ENCODE measurements at regions not wholly inside any gene's neighbourhood (a gene's known extent, or its start where the extent isn't known, plus 50 kb on each side); places are given as distances from the start of the nearest gene placed in this dataset.
"Not testable (repeated sequence)": the region's sequence is repeated elsewhere in the genome, so short reads cannot be mapped to it uniquely, and the experiment has no call there.

DNA sequence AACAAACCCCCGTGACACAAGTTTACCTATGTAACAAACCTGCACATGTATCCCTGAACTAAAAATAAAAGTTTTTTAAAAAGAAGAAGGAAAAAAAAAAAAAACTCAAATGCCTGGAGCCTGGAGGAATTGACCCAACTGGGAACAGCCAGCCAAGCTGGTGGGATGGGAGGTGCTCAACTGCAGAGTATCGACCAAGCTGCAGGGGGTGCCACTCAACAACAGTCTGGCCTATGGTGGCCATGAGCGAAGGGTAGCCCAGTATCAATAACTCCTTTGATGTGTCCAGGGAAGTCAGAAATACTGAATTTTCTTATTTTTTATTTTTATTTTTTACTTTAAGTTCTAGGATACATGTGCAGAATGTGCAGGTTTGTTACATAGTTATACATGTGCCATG, 310.3 kb upstream of the DLGAP1 start:
- DNase-seq (ENCODE audit: low spot score) = no peak

DNA sequence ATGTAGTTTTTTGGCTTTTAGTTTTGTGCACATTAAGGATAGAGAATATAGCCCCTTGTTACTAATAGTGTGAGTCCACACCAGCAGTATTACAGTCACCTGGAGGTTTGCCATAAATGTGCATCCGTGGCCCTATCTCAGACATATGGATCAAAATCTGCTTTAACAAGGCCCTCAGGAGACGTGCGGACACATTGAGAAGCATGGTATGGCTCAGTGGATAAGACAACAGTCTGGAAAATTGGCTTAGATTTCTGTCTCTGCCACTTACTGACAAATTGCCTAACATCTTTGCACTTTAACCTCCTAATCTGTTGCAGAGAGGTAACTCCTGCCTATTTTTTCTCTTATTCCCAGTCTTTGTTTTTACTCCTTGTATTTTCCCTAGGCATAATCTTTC, 307.2 kb upstream of the DLGAP1 start:
- no peak for DNase-seq (ENCODE audit: low spot score)

DNA sequence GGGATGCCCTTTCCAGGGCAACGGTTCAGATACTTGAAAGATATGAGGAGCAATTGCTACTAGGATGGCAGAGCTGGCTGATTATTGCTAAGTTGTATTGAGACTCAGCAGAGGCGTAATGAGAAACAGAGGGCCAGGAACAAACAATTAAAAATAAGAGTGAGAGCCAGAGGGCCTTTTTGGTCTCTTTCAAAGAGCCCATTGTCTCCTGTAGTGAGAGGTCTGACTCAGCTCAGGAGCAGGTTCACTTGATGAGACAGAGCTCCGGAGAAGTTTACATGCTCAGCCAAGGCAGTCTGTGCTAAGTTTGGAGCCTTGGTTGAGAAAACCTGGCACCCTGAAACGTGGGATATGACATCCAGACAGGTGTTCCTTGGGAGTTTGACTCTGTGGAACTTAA, 303.9 kb upstream of the DLGAP1 start:
- DNase-seq (ENCODE audit: low spot score) = no peak

DNA sequence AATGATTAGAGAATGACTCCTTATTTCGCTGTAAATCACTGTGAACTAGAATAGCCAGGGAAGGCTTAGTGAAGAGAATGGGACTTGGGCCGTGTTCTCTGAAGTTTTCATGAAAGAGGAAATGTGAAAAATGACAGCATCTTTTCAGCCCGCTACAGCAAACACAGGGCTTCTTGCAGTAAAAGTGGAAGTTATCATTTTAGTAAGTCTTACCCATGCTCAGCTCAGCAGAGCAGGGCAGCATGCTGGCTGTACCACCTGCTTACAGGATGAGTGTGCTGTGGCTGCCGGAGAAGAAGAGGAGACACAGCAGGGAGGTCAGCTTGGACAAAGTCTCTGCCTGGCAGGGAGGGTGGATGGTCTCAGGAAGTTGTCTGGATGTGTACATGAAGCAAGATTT, 300.7 kb upstream of the DLGAP1 start:
- DNase-seq (ENCODE audit: low spot score) = no peak

DNA sequence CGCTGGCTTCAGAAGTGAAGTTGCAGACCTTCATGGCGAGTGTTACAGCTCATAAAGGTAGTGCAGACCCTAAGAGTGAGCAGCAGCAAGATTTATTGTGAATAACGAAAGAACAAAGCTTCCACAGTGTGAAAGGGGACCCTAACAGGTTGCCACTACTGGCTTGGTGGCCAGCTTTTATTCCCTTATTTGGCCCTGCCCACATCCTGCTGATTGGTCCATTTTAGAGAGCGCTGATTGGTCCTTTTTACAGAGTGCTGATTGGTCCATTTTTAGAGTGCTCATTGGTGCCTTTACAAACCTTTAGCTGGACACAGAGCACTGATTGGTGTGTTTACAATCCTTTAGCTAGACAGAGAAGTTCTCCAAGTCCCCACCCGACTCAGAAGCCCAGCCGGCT, 298.0 kb upstream of the DLGAP1 start:
- not testable (repeated sequence) for DNase-seq (ENCODE audit: low spot score)

DNA sequence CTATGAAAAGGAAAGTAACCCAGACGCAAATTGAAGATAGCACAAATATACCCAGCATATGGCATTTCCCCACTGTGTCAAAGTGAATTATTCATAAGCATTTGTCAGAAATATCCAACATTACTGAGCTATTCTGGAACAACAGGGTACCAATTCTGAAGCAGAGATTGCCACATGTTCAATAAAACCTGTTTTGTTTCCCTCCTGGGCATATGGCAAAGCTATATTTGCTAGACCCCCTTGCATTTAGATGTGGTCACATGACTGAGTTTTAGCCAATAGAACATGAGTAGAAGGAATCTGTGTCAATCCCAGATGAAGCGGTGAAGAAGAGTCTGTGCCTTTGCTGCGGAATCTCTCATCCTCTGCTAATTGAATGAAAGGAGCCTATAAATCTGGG, 296.4 kb upstream of the DLGAP1 start:
- no peak for DNase-seq (ENCODE audit: low spot score)

DNA sequence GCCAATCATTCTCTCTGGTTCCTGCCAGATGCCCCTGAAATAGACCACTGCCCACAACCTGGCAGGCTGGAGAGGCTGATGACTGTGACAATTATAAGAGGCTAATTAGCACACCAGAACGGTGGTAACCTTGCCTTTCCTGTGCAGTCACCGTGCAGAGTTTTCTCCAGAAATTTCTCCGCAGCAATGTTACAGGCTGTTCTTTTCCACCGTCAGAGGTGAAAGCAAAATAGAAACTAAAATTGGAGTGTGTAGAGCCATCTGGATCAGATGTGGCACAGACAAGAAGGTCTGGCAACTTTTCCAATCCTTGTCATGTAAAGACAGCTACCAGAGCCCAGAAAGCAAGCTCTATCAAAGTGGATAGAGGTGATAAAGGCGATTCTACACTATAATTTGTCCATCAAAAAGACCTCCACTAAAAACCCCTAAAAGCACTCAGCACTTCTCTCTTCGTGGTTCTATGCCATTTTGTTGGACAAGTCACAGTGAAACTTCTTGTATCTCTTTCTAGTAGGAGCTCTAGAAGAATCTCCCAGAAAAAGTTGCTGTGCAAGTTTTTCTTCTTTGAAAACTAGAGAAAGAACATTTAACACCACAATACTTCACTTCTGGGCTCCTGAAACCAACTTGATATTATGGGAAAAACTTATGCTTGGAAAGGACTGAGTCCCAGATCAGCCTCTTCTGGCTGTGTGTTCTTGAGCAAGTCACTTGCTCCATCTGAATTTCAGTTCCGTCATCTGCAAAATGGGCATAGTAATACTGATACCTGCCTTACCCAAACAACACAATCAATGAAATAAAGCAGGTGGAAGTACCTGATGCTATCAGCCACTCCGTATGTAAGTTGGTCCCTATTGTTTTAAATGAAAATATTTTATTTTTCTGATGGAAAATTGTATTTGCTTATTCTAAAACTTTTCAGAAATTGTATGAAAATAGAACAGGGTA, 295.6 kb upstream of the DLGAP1 start:
- no peak for DNase-seq (ENCODE audit: low spot score)

DNA sequence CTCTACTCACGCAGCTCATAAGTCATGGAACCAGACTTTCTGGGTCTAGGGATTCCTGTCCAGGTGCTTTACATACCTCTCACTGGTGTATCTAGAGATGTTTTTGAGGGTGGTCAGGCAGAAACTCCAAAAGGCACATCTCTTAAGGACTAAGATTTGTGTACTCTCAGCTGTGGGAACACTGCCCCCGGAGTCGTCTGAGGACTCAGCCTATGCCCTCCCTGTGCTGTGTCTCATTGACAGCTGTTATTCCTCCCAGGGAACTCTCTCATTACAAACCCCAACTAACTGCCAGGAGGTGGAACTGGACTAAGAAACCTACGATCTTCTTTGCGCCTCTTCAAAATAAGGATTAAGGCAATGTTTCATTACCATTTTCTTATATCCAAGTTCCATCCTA, 293.9 kb upstream of the DLGAP1 start:
- DNase-seq (ENCODE audit: low spot score) = no peak

DNA sequence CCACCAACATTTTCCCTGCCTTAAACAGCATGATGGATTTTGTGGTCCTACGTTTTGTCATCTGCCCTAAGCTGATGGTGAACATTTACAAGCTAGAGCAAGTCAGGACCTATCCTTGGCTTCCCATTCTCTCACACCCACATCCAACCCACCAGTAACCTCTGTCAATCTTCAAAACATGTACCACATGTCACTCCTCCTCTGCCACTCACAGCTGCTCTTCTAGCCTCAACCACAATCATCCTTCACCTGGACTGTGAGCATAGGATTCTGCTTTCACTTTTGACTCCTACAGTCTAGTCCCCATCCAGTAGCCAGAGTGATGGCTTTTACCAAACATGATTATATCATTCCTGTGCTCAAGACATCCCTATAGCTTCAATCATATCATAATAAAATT, 279.8 kb upstream of the DLGAP1 start:
- DNase-seq (ENCODE audit: low spot score) = no peak

DNA sequence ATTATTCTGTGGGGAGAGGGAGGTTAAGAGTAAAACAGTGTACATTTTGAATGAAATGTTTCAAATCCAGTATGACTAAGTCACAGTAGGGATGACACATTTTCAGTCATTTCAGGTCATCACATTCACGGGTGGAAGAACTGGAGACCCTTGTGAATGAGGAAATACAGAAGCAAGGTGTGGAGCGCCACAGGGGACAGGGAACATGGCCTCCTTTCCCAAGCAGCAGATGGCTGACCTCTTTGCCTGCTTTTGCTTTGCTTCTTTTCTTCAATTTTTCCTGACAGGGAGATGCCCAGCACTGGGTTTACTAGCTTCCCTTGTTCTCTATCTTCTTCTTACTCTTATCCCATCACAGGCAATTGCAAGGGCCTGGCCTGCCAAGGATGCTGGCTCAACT, 278.9 kb upstream of the DLGAP1 start:
- no peak for DNase-seq (ENCODE audit: low spot score)

DNA sequence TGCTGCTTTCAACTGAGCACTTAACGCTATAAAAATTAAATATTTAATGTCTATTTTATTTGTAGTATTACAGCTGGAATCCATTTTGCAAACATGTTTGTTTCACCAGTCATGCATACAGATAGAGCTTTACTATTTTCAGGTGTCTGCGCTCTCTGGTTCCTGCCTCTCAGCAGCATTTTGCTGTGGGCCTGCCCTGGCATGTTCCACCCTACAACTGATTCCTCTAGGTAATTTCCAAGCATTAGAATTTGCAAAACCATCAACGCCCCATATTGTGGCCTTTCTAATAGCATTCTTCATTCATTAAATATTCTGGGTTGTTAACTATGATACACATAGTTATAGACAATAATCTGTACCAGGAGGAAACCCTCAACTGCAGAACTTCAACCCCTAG, 266.4 kb upstream of the DLGAP1 start:
- DNase-seq (ENCODE audit: low spot score) = no peak

DNA sequence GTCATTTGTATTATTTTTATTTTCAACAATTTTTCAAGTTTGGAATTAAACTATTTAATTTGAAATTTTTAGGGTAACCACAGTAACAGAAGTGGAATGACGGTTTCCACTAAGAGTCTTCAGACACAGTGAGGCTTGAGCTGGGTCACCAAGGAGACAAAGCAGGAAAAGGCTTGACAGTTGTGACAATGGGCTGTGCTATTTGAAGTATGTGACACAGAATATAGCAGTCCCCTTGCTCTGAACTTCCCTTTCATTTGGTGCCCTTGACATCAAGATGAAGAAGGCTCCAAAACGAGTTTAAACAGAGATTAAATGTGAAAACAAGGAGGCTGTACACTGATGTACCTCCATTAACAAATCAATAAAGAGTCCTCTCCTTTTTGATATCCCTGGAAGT, 265.4 kb upstream of the DLGAP1 start:
- DNase-seq (ENCODE audit: low spot score) = no peak

DNA sequence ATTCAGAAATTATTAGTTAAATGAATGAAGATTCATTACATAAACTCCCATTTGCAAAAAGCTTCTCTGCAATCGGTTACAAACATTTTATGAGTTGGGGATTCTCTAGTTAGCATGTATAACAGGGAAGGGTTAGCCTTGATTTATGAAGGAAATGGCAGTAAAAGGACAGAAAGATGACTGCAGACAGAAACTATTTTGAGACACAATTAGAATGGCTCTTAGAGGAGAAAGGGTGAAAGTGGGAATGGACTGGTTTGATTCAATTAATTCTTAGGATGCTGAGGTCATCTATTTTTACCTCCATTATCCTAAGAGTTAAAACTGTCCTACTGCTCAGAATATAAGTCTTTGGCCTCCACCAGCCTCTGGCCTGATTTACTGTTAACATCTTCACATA, 250.8 kb upstream of the DLGAP1 start:
- DNase-seq (ENCODE audit: low spot score) = no peak

DNA sequence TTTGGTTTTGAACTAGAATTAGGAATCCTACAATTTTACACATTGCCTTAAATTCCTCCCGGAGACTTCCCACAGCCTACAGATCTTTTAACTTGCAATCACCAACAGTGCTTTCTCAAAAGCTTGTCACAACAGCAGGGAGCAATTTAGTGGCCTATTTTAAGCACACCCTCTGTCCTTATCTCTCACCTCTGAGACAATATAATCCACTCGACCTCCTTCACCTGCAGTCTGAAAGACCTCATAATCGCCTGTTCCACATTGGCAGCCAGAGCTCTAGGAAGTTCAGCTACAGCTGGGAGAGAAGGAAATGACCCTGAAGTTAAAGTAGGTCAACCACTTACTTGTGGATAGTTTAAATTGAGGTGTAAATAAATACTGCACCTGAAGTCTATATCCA, 249.7 kb upstream of the DLGAP1 start:
- DNase-seq (ENCODE audit: low spot score) = no peak

DNA sequence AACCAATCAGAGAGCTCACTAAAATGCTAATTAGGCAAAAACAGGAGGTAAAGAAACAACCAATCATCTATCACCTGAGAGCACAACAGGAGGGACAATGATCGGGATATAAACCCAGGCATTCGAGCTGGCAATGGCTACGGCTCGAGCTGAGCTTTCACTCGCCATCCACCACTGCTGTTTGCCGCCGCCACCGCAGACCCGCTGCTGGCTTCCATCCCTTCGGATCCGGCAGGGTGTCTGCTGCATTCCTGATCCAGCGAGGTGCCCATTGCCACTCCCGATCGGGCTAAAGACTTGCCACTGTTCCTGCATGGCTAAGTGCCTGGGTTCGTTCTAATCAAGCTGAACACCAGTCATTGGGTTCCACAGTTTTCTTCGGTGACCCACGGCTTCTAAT, 236.7 kb upstream of the DLGAP1 start:
- DNase-seq (ENCODE audit: low spot score) = no peak

DNA sequence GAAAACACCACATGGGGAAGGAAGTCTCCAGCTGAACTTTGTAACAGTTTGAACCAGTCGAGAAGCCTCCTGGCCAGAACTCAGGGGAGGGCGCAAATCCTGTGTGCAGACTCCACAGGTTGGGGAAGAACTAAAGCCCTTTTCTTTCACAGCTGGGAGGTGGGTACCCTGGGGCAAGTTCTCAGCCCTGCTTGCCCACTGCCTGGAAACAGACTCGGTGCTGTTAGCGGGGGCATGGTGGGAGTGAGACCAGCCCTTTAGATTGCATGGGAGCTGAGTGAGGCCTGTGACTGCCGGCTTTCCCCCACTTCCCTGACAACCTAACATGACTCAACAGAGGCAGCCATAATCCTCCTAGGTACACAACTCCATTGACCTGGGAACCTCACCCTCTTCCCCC, 223.6 kb upstream of the DLGAP1 start:
- DNase-seq (ENCODE audit: low spot score) = not testable (repeated sequence)

DNA sequence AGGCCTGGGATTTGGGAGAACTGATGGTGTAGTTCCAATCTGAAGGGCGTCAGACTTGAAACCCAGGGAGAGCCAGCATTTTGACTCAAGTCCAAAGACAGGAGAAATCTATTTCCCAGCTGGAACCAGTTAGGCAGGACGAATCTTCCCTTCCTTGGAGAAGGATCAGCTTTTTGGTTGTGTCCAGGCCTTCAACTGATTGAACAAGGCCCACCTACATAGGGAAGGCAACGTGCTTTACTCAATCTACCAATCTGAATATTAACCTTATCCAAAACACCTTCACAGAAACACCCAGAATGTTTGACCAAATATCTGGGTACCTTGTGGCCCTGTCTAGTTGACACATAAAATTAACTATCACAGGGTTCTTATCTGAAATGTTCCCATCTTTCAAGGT, 221.9 kb upstream of the DLGAP1 start:
- DNase-seq (ENCODE audit: low spot score) = no peak

DNA sequence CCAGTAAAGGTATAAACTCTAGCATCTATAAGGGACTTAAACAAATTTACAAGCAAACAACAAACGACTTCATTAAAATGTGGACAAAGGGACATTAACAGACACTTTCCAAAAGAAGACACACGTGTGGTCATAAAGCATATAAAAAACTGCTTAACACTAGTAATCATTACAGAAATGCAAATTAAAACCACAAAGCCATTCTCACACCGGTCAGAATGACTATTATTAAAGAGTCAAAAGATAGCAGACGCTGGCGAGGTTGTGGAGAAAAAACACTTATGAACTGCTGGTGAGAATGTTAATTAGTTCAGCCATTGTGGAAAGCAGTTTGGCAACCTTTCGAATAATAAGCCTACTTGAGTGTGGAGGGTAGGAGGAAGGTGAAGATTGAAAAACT, 217.1 kb upstream of the DLGAP1 start:
- DNase-seq (ENCODE audit: low spot score) = no peak

DNA sequence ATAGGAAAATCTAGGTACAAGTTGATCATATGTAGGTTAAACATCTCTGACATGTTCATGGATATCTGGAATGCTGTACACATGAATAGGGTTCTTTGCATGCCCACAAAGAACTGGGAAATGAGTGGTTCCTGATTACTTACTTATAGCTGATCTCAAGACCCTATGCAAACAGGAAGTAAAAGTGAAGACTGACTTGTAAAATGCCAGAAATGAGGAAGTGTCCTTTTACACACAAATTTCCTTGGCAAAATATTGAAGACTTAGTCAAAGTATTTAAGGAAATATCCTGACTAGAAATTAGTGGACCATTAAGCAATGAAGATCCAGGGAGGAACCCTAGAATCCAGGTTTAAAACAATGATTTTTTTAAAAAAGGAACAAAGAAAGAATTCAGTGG, 203.7 kb upstream of the DLGAP1 start:
- no peak for DNase-seq (ENCODE audit: low spot score)

DNA sequence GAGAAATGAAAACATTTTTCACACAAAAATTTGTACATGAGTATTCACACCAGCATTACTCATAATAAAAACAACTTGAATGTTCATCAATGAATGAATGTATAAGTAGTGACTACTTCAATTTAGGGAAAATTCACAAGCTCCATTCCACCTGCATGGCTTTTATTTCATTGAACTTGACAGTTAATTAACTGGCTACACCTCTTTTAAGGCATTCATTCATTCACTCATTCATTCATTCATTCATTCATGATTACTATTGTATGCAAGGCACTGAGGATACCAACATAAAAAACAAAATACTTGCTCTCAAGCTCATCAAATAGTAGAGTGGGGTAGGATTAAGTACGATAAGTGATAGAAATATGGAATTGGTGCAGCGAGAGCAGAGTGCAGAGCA, 198.3 kb upstream of the DLGAP1 start:
- no peak for DNase-seq (ENCODE audit: low spot score)

DNA sequence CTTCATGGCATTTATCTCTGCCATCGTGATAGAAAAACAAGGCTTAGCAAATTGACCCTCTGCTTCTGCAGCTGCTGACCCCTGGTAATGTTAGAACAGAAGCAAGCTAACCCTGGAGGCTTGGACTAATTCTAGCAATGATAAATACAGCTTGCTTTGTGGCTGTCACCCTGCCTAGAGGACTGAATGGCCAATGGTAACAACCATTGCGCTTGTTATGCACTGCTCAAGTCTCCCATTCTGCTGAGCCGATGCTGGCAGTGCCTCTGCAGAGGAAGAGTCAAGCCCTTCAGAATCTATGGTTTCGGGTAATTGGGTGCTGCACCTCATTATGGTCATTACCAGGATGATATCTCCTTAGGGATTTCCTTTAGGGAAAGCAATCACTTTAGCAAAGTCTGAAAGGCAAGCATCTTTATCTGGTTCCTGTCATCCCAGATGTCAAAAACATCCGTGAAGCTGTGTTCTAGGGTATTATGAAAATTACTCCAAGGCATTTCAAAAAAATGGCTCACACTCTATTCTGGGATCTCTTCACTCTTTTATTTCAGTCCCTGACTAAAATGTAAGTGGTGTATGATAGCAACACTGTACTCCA, 186.8 kb upstream of the DLGAP1 start:
- DNase-seq (ENCODE audit: low spot score) = no peak

DNA sequence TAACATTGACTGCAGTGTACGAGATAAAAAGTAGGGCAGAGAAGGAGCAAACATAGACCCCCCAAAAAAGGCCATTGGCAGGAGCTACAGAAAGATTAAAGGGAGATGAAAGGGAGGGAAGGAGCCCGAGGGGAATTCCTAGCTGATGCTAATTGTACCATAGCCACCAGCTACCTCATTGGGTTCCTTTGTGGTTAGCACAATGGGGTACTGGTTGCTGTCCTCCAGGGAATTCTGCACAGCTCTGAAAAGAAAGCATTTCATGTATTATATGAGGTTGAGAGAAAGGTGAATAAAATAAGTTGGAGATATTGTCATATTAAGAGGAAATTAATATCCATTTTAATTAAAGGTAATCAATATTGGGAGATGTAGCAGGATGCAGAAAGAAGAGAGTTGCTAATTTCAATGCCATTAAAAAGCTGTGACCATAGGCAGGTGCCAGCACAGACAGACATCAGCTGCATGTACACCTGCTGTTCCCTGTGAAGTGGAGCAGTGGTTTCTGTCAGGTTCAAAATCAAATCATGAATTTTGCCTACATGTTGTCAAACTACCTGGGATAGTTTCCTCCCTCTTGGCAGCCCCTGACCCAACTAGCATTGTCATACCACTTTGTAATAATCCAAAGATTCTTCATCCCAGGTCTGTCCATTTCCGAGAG, 185.4 kb upstream of the DLGAP1 start:
- DNase-seq (ENCODE audit: low spot score) = no peak

DNA sequence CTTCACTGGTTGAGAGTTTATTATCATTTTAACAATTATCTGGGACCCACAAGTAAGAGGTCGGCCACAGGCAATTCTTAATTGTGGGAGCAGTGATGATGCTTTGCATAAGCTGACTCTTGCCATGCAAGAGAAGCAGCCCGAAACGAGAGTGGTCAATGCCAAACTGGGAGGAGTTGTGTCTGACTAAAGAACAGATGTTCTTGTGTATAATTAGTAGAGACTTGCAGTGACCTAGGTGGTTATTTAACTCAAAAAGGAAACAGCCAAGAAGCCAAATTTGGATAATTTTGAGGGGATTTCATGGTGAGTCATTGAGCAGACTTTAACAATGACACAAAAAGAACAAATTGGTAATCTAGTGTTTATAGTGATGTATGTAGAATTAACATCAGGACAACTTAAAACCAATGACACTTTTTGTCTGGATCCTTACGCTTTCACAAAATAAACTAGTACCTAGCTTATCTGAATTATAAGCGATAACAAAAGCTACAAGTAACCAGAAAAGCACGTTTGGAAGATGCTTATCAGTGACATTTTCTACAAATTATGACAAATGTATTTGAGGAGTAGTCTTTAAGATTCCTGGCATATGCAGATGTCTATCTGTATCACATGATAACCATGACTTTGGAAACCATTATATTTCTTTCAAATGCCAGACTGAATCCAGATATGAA, 184.7 kb upstream of the DLGAP1 start:
- no peak for DNase-seq (ENCODE audit: low spot score)
